DND-41 (cell line): ENCODE measurements at regions not wholly inside any gene's neighbourhood (a gene's known extent, or its start where the extent isn't known, plus 50 kb on each side); places are given as distances from the start of the nearest gene placed in this dataset.

Experiments
- EZH2 ChIP-seq: IDR thresholded peaks from 3 replicates; pipeline ENCODE4 v1.6.1; 2012; ENCODE audit warnings: borderline replicate concordance, low read depth, mild to moderate bottlenecking, moderate library complexity, low read length, inconsistent platforms; ENCODE audit not compliant: severe bottlenecking
- TF ChIP-seq, protein P1 (sequence below): IDR thresholded peaks from 2 replicates; pipeline ENCODE4 v1.5.1; 2012; ENCODE audit warnings: borderline replicate concordance, low read length, moderate library complexity, mild to moderate bottlenecking; ENCODE audit not compliant: poor library complexity, severe bottlenecking; ENCODE audit errors: extremely low read depth

- TF ChIP-seq, protein P1, sequence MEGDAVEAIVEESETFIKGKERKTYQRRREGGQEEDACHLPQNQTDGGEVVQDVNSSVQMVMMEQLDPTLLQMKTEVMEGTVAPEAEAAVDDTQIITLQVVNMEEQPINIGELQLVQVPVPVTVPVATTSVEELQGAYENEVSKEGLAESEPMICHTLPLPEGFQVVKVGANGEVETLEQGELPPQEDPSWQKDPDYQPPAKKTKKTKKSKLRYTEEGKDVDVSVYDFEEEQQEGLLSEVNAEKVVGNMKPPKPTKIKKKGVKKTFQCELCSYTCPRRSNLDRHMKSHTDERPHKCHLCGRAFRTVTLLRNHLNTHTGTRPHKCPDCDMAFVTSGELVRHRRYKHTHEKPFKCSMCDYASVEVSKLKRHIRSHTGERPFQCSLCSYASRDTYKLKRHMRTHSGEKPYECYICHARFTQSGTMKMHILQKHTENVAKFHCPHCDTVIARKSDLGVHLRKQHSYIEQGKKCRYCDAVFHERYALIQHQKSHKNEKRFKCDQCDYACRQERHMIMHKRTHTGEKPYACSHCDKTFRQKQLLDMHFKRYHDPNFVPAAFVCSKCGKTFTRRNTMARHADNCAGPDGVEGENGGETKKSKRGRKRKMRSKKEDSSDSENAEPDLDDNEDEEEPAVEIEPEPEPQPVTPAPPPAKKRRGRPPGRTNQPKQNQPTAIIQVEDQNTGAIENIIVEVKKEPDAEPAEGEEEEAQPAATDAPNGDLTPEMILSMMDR = no peak
- no peak for TF ChIP-seq EZH2
These were observed 87.6 kb upstream of the PLCXD3 start for GRCh38 chr5:41598011-41598410.
